Breast epithelium (tissue), 3 donors: ENCODE measurements at regions not wholly inside any gene's neighbourhood (a gene's known extent, or its start where the extent isn't known, plus 50 kb on each side); places are given as distances from the start of the nearest gene placed in this dataset.

Experiments used
- CTCF ChIP-seq, 3 donors: fragments of 450-650 bp; IDR thresholded peaks; one replicate each; pipeline ENCODE4 v1.5.1; 2016 to 2017; ENCODE audit warnings: antibody characterized with exemption in 3 of 3, mild to moderate bottlenecking in 3 of 3, moderate library complexity in 3 of 3
- POLR2AphosphoS5 ChIP-seq, 3 donors: sonication (generic); formaldehyde crosslinking; IDR thresholded peaks; one replicate each; pipeline ENCODE4 v1.6.1; 2017; ENCODE audit warnings: antibody characterized with exemption in 3 of 3

- TF ChIP-seq CTCF (IDR thresholded peaks at IDR 0.05): no peak
- no peak for TF ChIP-seq POLR2AphosphoS5 (IDR thresholded peaks at IDR 0.05)
Measured at GRCh38 chr13:78341032-78341431, 262.3 kb downstream of the POU4F1 start.
